Fibroblast of the aortic adventitia (primary cell): ENCODE measurements at regions not wholly inside any gene's neighbourhood (a gene's known extent, or its start where the extent isn't known, plus 50 kb on each side); places are given as distances from the start of the nearest gene placed in this dataset.

Experiments used
- DNase-seq: peaks from one replicate; pipeline ENCODE4 v3.0.0-alpha.2; 2010; ENCODE audit warnings: low read depth
- H3K4me3 ChIP-seq: 2 replicates; pipeline ENCODE4 v1.5.1; 2011; ENCODE audit warnings: low read depth, mild to moderate bottlenecking, control low read depth, low read length, moderate library complexity
- CTCF ChIP-seq: IDR thresholded peaks from 2 replicates; pipeline ENCODE4 v1.5.1; 2011; ENCODE audit warnings: mild to moderate bottlenecking, low read length, control low read depth, inconsistent platforms; ENCODE audit not compliant: insufficient read depth

- H3K4me3 ChIP-seq = no peak overlapping the region
- no peak for TF ChIP-seq CTCF
- peak; percentile 7 for DNase-seq
These were observed 225.5 kb downstream of the BMP2 start for GRCh38 chr20:6993011-6993410.

- DNase-seq = no peak
- no peak for TF ChIP-seq CTCF
- H3K4me3 ChIP-seq = no peak overlapping the region
These were observed 226.0 kb downstream of the BMP2 start for GRCh38 chr20:6993511-6993910.

GRCh38 chr20:6994452-6994851 is 227.0 kb downstream of the BMP2 start:
- no peak for TF ChIP-seq CTCF
- peak; percentile 47 for DNase-seq
- no peak overlapping the region for H3K4me3 ChIP-seq

GRCh38 chr20:6998909-6999308 is 231.4 kb downstream of the BMP2 start:
- TF ChIP-seq CTCF = no peak
- DNase-seq = no peak
- no peak overlapping the region for H3K4me3 ChIP-seq

- TF ChIP-seq CTCF = no peak
These were observed 231.9 kb downstream of the BMP2 start for GRCh38 chr20:6999381-6999780.

GRCh38 chr20:7003598-7003997 is 236.1 kb downstream of the BMP2 start:
- DNase-seq = no peak
- H3K4me3 ChIP-seq = no peak overlapping the region
- TF ChIP-seq CTCF = no peak

More at GRCh38 chr20:6999381-6999780, 231.9 kb downstream of the BMP2 start:
- no peak for DNase-seq
- H3K4me3 ChIP-seq = no peak overlapping the region

- DNase-seq = no peak
- no peak for TF ChIP-seq CTCF
- H3K4me3 ChIP-seq = no peak overlapping the region
These were observed 237.3 kb downstream of the BMP2 start for GRCh38 chr20:7004801-7005200.
